Calu3 (cell line): ENCODE measurements at regions not wholly inside any gene's neighbourhood (a gene's known extent, or its start where the extent isn't known, plus 50 kb on each side); places are given as distances from the start of the nearest gene placed in this dataset.

Experiments used
- BruUV-seq: library from RNA; stranded (reverse); fragments of 400-500 nt; replicated peaks from 2 replicates; lab custom pipeline; 2021; lab: Mats Ljungman, UMichigan
- CTCF ChIA-PET: fragments of 300-600 bp; sonication (Branson Sonifier 250); formaldehyde crosslinking; loops from one replicate; lab custom pipeline; 2022; ENCODE audit warnings: antibody characterized with exemption; lab: Charles Lee
- DNase-seq: peaks from one replicate; pipeline ENCODE4 v3.0.0; 2022
- H3K27ac Mint-ChIP-seq: one replicate; pipeline ENCODE4 v1.8.0; 2022; ENCODE audit warnings: mixed read lengths; ENCODE audit not compliant: unreplicated experiment
- H3K27me3 Mint-ChIP-seq: one replicate; pipeline ENCODE4 v1.8.0; 2022; ENCODE audit warnings: mixed read lengths; ENCODE audit not compliant: unreplicated experiment
- H3K36me3 Mint-ChIP-seq: one replicate; pipeline ENCODE4 v1.8.0; 2022; ENCODE audit warnings: mild to moderate bottlenecking, moderate library complexity, mixed read lengths; ENCODE audit not compliant: insufficient read depth, unreplicated experiment
- H3K4me1 Mint-ChIP-seq: one replicate; pipeline ENCODE4 v1.8.0; 2022; ENCODE audit warnings: mild to moderate bottlenecking, low read depth, mixed read lengths; ENCODE audit not compliant: unreplicated experiment
- H3K4me3 Mint-ChIP-seq: one replicate; pipeline ENCODE4 v1.8.0; 2022; ENCODE audit warnings: mild to moderate bottlenecking, low read depth, moderate library complexity, mixed read lengths; ENCODE audit not compliant: unreplicated experiment
- H3K9me3 Mint-ChIP-seq: one replicate; pipeline ENCODE4 v1.8.0; 2022; ENCODE audit warnings: low read depth, mixed read lengths; ENCODE audit not compliant: unreplicated experiment
- intact Hi-C: fragments of 100-400 bp; cut with micrococcal nuclease; formaldehyde crosslinking; loops from one replicate; pipeline ENCODE4 v1.10.0; 2022; ENCODE audit not compliant: unreplicated experiment
- TF ChIP-seq, protein P1 (sequence below): fragments of 200-600 bp; IDR thresholded peaks from one replicate; pipeline ENCODE4 v1.8.0; 2022; ENCODE audit warnings: antibody characterized with exemption; ENCODE audit not compliant: unreplicated experiment

- no peak overlapping the region for H3K27ac Mint-ChIP-seq
- intact Hi-C loops = no loop called here
- TF ChIP-seq, protein P1, sequence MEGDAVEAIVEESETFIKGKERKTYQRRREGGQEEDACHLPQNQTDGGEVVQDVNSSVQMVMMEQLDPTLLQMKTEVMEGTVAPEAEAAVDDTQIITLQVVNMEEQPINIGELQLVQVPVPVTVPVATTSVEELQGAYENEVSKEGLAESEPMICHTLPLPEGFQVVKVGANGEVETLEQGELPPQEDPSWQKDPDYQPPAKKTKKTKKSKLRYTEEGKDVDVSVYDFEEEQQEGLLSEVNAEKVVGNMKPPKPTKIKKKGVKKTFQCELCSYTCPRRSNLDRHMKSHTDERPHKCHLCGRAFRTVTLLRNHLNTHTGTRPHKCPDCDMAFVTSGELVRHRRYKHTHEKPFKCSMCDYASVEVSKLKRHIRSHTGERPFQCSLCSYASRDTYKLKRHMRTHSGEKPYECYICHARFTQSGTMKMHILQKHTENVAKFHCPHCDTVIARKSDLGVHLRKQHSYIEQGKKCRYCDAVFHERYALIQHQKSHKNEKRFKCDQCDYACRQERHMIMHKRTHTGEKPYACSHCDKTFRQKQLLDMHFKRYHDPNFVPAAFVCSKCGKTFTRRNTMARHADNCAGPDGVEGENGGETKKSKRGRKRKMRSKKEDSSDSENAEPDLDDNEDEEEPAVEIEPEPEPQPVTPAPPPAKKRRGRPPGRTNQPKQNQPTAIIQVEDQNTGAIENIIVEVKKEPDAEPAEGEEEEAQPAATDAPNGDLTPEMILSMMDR = no peak
- no peaks in the 10 kb centered on the region for H3K36me3 Mint-ChIP-seq
- H3K4me3 Mint-ChIP-seq = no peak overlapping the region
- no TSS peak for BruUV-seq
- CTCF ChIA-PET = interaction anchor here (1.1 kb wide), 1 partner anchor 13 kb away, joined by 3 read pairs; no protein-coding TSS in a partner anchor
- no peaks in the 10 kb centered on the region for H3K4me1 Mint-ChIP-seq
- H3K27me3 Mint-ChIP-seq = peaks cover 86% of the 10 kb centered on the region
- peaks cover 3% of the 10 kb centered on the region for H3K9me3 Mint-ChIP-seq
- no peak for DNase-seq
Measured at GRCh38 chr5:17400724-17401469, 97.1 kb upstream of the TAF11L2 start.

- no TSS peak for BruUV-seq
- Mint-ChIP-seq H3K27ac (no peak overlapping the region), H3K9me3 (peaks cover 2% of the 10 kb centered on the region), H3K4me1 (no peaks in the 10 kb centered on the region), H3K27me3 (peaks cover 79% of the 10 kb centered on the region), H3K36me3 (no peaks in the 10 kb centered on the region), H3K4me3 (no peak overlapping the region)
- intact Hi-C loops = no loop called here
- TF ChIP-seq, protein P1 = no peak
- CTCF ChIA-PET = interaction anchor here (1.1 kb wide), 1 partner anchor 14 kb away, joined by 3 read pairs; no protein-coding TSS in a partner anchor
- DNase-seq = no peak
Measured at GRCh38 chr5:17401470-17402288, 96.4 kb upstream of the TAF11L2 start.

GRCh38 chr5:17402289-17403121 is 95.5 kb upstream of the TAF11L2 start:
- Mint-ChIP-seq H3K4me3 (no peak overlapping the region), H3K36me3 (no peaks in the 10 kb centered on the region), H3K27ac (no peak overlapping the region), H3K4me1 (no peaks in the 10 kb centered on the region), H3K9me3 (no peaks in the 10 kb centered on the region), H3K27me3 (peaks cover 71% of the 10 kb centered on the region)
- DNase-seq = no peak
- CTCF ChIA-PET = interaction anchor here (1.1 kb wide), 1 partner anchor 15 kb away, joined by 3 read pairs; no protein-coding TSS in a partner anchor
- BruUV-seq = no TSS peak
- intact Hi-C loops = no loop called here
- TF ChIP-seq, protein P1 = no peak
